Neural cell (in vitro differentiated cells): ENCODE measurements at regions not wholly inside any gene's neighbourhood (a gene's known extent, or its start where the extent isn't known, plus 50 kb on each side); places are given as distances from the start of the nearest gene placed in this dataset.

Source experiments
- H2AFZ ChIP-seq: fragments of 200-600, 300-800 bp; sonication (generic), shearing (Covaris generic); 2 replicates; pipeline ENCODE4 v1.6.0; 2014; ENCODE audit warnings: low read depth, mild to moderate bottlenecking, antibody characterized with exemption, low read length, moderate library complexity
- H3F3A ChIP-seq: fragments of 200-600 bp; shearing (Covaris generic); 2 replicates; pipeline ENCODE4 v1.6.1; 2016; ENCODE audit warnings: mild to moderate bottlenecking, moderate library complexity, mixed read lengths, antibody characterized with exemption, low read length; ENCODE audit not compliant: insufficient read depth, poor library complexity, severe bottlenecking
- H3K27ac ChIP-seq: fragments of 200-600, 300-800 bp; sonication (generic), shearing (Covaris generic); 2 replicates; pipeline ENCODE4 v1.5.1; 2014; ENCODE audit warnings: mild to moderate bottlenecking, low read length, moderate library complexity
- H3K27me3 ChIP-seq: fragments of 300-800, 200-600 bp; sonication (generic), shearing (Covaris generic); 2 replicates; pipeline ENCODE4 v1.6.0; 2014; ENCODE audit warnings: mild to moderate bottlenecking, low read depth, low read length, moderate library complexity; ENCODE audit not compliant: insufficient read depth
- H3K36me3 ChIP-seq: fragments of 300-800, 200-600 bp; sonication (generic), shearing (Covaris generic); 2 replicates; pipeline ENCODE4 v1.5.1; 2014; ENCODE audit warnings: mild to moderate bottlenecking, antibody characterized with exemption, low read length, moderate library complexity; ENCODE audit not compliant: insufficient read depth
- H3K4me2 ChIP-seq: fragments of 300-800, 200-600 bp; sonication (generic), shearing (Covaris generic); 2 replicates; pipeline ENCODE4 v1.6.0; 2014; ENCODE audit warnings: mild to moderate bottlenecking, low read length
- H3K4me3 ChIP-seq: fragments of 300-800, 200-600 bp; sonication (generic), shearing (Covaris generic); 2 replicates; pipeline ENCODE4 v1.5.1; 2014; ENCODE audit warnings: mild to moderate bottlenecking, low read length, moderate library complexity
- H3K79me2 ChIP-seq: fragments of 200-600 bp; shearing (Covaris generic); replicated peaks from 2 replicates; pipeline ENCODE4 v1.6.0; 2014; ENCODE audit warnings: mild to moderate bottlenecking, low read length, moderate library complexity; ENCODE audit not compliant: insufficient read depth
- H3K9ac ChIP-seq: fragments of 300-800, 200-600 bp; sonication (generic), shearing (Covaris generic); 2 replicates; pipeline ENCODE4 v1.6.1; 2016; ENCODE audit warnings: mild to moderate bottlenecking, low read length, mixed read lengths
- H3K9me2 ChIP-seq: fragments of 200-600 bp; shearing (Covaris generic); 2 replicates; pipeline ENCODE4 v1.6.1; 2016; ENCODE audit warnings: mild to moderate bottlenecking, low read length, mixed read lengths; ENCODE audit not compliant: insufficient read depth
- H3K9me3 ChIP-seq: fragments of 200-600, 300-800 bp; sonication (generic), shearing (Covaris generic); 2 replicates; pipeline ENCODE4 v1.6.1; 2016; ENCODE audit warnings: mild to moderate bottlenecking, mixed run types, low read length, moderate library complexity, mixed read lengths
- H4K20me1 ChIP-seq: fragments of 200-600 bp; shearing (Covaris generic); 2 replicates; pipeline ENCODE4 v1.6.1; 2016; ENCODE audit warnings: mild to moderate bottlenecking, mixed run types; ENCODE audit not compliant: insufficient read depth
- CTCF ChIP-seq: fragments of 450-650 bp; IDR thresholded peaks from 2 replicates; pipeline ENCODE4 v1.5.1; 2014; ENCODE audit warnings: antibody characterized with exemption, mild to moderate bottlenecking, moderate library complexity; ENCODE audit not compliant: poor library complexity, severe bottlenecking
- EP300 ChIP-seq: fragments of 450-650 bp; conservative IDR thresholded peaks from 2 replicates; pipeline ENCODE4 v1.6.1; 2014; ENCODE audit warnings: antibody characterized with exemption, mild to moderate bottlenecking, moderate library complexity; ENCODE audit not compliant: poor library complexity, severe bottlenecking
- EZH2 ChIP-seq: fragments of 200-600, 300-800 bp; shearing (Covaris generic), sonication (generic); IDR thresholded peaks from 2 replicates; pipeline ENCODE4 v1.6.1; 2014; ENCODE audit warnings: antibody characterized with exemption, low read length, borderline replicate concordance, mild to moderate bottlenecking; ENCODE audit not compliant: insufficient read depth, poor library complexity, severe bottlenecking
- MXI1 ChIP-seq: fragments of 450-650 bp; conservative IDR thresholded peaks from 2 replicates; pipeline ENCODE4 v1.6.1; 2014; ENCODE audit warnings: antibody characterized with exemption, mild to moderate bottlenecking; ENCODE audit not compliant: poor library complexity, severe bottlenecking
- POLR2AphosphoS5 ChIP-seq: IDR thresholded peaks from 2 replicates; pipeline ENCODE4 v1.6.1; 2012
- RAD21 ChIP-seq: fragments of 450-650 bp; conservative IDR thresholded peaks from 2 replicates; pipeline ENCODE4 v1.6.1; 2014; ENCODE audit warnings: antibody characterized with exemption, mild to moderate bottlenecking, moderate library complexity
- REST ChIP-seq: IDR thresholded peaks from 2 replicates; pipeline ENCODE4 v1.6.1; 2012; ENCODE audit warnings: borderline replicate concordance
- SMC3 ChIP-seq: fragments of 450-650 bp; conservative IDR thresholded peaks from 2 replicates; pipeline ENCODE4 v1.6.1; 2014; ENCODE audit warnings: antibody characterized with exemption, mild to moderate bottlenecking, moderate library complexity; ENCODE audit not compliant: poor library complexity
- TAF1 ChIP-seq: IDR thresholded peaks from 2 replicates; pipeline ENCODE4 v1.6.1; 2012; ENCODE audit warnings: low read depth

DNA sequence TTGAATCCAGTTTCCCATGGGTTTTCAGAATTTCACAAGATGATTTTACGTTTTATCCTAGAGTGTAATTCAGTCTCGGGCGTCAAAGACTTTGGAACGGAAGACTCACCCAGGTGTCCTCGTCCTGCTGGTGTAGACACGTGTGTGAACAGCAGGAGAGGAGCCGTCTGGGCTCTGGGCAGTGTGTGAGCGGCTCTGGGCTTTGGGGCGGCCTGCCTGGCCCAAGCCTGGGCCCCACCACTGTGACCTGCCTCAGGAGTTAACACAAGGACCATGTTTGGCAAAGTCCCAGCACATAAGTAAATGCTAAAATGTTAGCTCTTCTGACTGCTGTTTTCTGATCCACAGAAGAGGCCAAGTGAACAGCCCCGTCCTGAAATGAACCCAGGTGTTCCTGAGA lies 1093.3 kb downstream of the BRD1 start:
- H2AFZ ChIP-seq = no peak overlapping the region
- H3K4me2 ChIP-seq = no peak overlapping the region
- H3K4me3 ChIP-seq = no peak overlapping the region
- no peak overlapping the region for H3K9ac ChIP-seq
- H4K20me1 ChIP-seq = no peaks in the 10 kb centered on the region
- H3K79me2 ChIP-seq = no peaks in the 10 kb centered on the region
- TF ChIP-seq REST = no peak
- TF ChIP-seq EP300 = no peak
- no peak for TF ChIP-seq EZH2
- TF ChIP-seq TAF1 = no peak
- TF ChIP-seq MXI1 = no peak
- no peaks in the 10 kb centered on the region for H3K36me3 ChIP-seq
- no peaks in the 10 kb centered on the region for H3K27me3 ChIP-seq
- H3K27ac ChIP-seq = no peak overlapping the region
- no peaks in the 10 kb centered on the region for H3F3A ChIP-seq
- no peaks in the 10 kb centered on the region for H3K9me2 ChIP-seq
- H3K9me3 ChIP-seq = no peaks in the 10 kb centered on the region

- TF ChIP-seq EP300 (no peak), REST (no peak), SMC3 (no peak), EZH2 (no peak), RAD21 (no peak), POLR2AphosphoS5 (no peak), TAF1 (no peak), MXI1 (no peak), CTCF (no peak)
- Histone ChIP-seq H3K79me2 (no peaks in the 10 kb centered on the region), H3K4me3 (no peak overlapping the region), H3K27me3 (no peaks in the 10 kb centered on the region), H3K36me3 (no peaks in the 10 kb centered on the region), H3K9me2 (no peaks in the 10 kb centered on the region), H3K9ac (no peak overlapping the region), H3K4me2 (no peak overlapping the region), H2AFZ (no peak overlapping the region), H3F3A (no peaks in the 10 kb centered on the region), H4K20me1 (no peaks in the 10 kb centered on the region), H3K27ac (no peak overlapping the region), H3K9me3 (peaks cover 9% of the 10 kb centered on the region)
Measured at GRCh38 chr22:48729499-48730171, 1098.0 kb downstream of the BRD1 start.
